ENCODE measurements at regions not wholly inside any gene's neighbourhood (a gene's known extent, or its start where the extent isn't known, plus 50 kb on each side); places are given as distances from the start of the nearest gene placed in this dataset.

DNA sequence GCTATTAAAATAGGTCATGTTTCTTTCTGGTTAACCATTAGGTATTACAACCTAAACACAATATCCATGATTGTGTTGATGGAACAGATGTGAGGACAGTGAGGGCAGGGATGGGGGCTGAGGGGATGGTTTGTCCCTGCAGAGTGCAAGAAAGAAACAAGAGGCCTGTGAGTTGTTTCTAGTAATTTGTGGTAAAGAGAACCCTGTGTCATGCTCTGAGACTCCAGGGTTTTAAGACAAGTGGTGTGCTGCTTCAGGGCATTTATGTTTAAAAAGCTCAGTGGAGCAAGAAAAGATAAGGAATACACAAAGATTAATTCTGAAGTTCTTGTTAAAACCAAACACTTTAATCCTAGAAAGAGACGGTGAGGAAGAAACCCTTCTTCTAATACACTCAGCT lies 656.5 kb downstream of the TLE1 start:
- Histone ChIP-seq H3K79me1 (ENCODE audit: low read depth, low read length) (no peaks in the 10 kb centered on the region), H2BK120ac (ENCODE audit: low read depth, low read length) (no peak overlapping the region), H3K23ac (ENCODE audit: low read depth, low read length, poor library complexity) (no peak overlapping the region), H2BK12ac (ENCODE audit: low read length) (no peak overlapping the region), H3K4me2 (ENCODE audit: insufficient read depth, low read length, poor library complexity, severe bottlenecking) (no peak overlapping the region), H3K14ac (ENCODE audit: low read length) (no peak overlapping the region), H2AK5ac (ENCODE audit: low read depth, low read length) (no peak overlapping the region), H3K4me3 (ENCODE audit: low read length in 2 of 2) (no peak overlapping the region), H3K27ac (replicated peaks; ENCODE audit: low read length) (no peak overlapping the region), H4K8ac (ENCODE audit: low read depth, low read length) (no peak overlapping the region), H3K18ac (ENCODE audit: low read length) (no peak overlapping the region), H3K4me1 (ENCODE audit: control insufficient read depth in 2 of 2, insufficient read depth in 1 of 2, low read depth in 1 of 2, low read length in 2 of 2) (no peaks in the 10 kb centered on the region), H2BK5ac (ENCODE audit: low read length) (no peak overlapping the region), H2AFZ (ENCODE audit: low read length) (peak overlapping the region; percentile 45), H3K4ac (ENCODE audit: low read length) (no peak overlapping the region), H3K27me3 (ENCODE audit: control insufficient read depth in 3 of 3, insufficient read depth in 3 of 3, low read depth in 1 of 3, low read length in 3 of 3) (no peaks in the 10 kb centered on the region), H3K9ac (ENCODE audit: low read depth, low read length, poor library complexity) (no peak overlapping the region), H2BK15ac (ENCODE audit: low read length) (no peak overlapping the region), H3K36me3 (replicated peaks in 1 of 2; ENCODE audit: control insufficient read depth in 2 of 2, insufficient read depth in 2 of 2, low read length in 2 of 2) (no peaks in the 10 kb centered on the region), H4K91ac (ENCODE audit: low read depth, low read length, poor library complexity) (no peak overlapping the region), H3K9me3 (replicated peaks in 1 of 2; ENCODE audit: control insufficient read depth in 2 of 2, insufficient read depth in 1 of 2, low read depth in 1 of 2, low read length in 2 of 2) (no peaks in the 10 kb centered on the region)
- WGBS, 2 donors (ENCODE audit: extremely low coverage in 2 of 2, insufficient read length in 2 of 2, insufficient replicate concordance in 1 of 2) = no CpG with 5 or more reads among the region's 1 CpG
- DNase-seq (ENCODE audit: low spot score) = no peak

DNA sequence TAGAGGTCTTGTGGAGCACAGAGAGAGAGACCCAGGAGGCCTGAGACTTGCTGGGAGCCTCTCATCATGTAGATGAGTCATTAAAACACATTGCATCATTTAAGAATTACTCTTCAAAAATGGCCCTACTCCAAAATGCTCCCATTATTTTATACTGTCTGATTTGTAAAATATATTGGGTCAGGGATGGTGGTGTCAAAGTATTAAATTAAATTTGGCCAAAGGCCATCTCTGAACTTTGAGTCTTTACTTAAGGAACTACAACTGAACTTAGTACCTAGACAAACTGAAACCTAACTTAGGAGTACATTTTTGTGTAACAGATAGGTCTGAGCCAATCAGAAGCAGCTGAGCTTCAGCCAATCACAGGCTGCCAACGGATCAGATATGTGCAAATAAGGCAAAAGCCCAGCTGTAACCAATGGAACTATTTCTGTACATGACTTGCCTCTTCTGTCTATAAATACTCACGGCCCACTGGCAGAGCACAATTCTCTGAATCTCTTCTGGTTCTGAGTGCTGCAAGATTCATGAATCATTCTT lies 657.2 kb downstream of the TLE1 start:
- no peaks in the 10 kb centered on the region for H3K9me3 ChIP-seq (replicated peaks in 1 of 2; ENCODE audit: control insufficient read depth in 2 of 2, insufficient read depth in 1 of 2, low read depth in 1 of 2, low read length in 2 of 2)
- no peak overlapping the region for H3K14ac ChIP-seq (ENCODE audit: low read length)
- no peak overlapping the region for H4K91ac ChIP-seq (ENCODE audit: low read depth, low read length, poor library complexity)
- no peaks in the 10 kb centered on the region for H3K27me3 ChIP-seq (ENCODE audit: control insufficient read depth in 3 of 3, insufficient read depth in 3 of 3, low read depth in 1 of 3, low read length in 3 of 3)
- H3K4ac ChIP-seq (ENCODE audit: low read length) = no peak overlapping the region
- H2AK5ac ChIP-seq (ENCODE audit: low read depth, low read length) = no peak overlapping the region
- H3K27ac ChIP-seq (replicated peaks; ENCODE audit: low read length) = no peak overlapping the region
- no peak overlapping the region for H2BK15ac ChIP-seq (ENCODE audit: low read length)
- no peak overlapping the region for H4K8ac ChIP-seq (ENCODE audit: low read depth, low read length)
- H3K18ac ChIP-seq (ENCODE audit: low read length) = no peak overlapping the region
- H2BK5ac ChIP-seq (ENCODE audit: low read length) = no peak overlapping the region
- H3K4me3 ChIP-seq (ENCODE audit: low read length in 2 of 2) = no peak overlapping the region
- no peak overlapping the region for H3K23ac ChIP-seq (ENCODE audit: low read depth, low read length, poor library complexity)
- H3K4me2 ChIP-seq (ENCODE audit: insufficient read depth, low read length, poor library complexity, severe bottlenecking) = no peak overlapping the region
- H2BK12ac ChIP-seq (ENCODE audit: low read length) = no peak overlapping the region
- H3K79me1 ChIP-seq (ENCODE audit: low read depth, low read length) = no peaks in the 10 kb centered on the region
- no peak overlapping the region for H2AFZ ChIP-seq (ENCODE audit: low read length)
- no peak overlapping the region for H3K9ac ChIP-seq (ENCODE audit: low read depth, low read length, poor library complexity)
- H3K4me1 ChIP-seq (ENCODE audit: control insufficient read depth in 2 of 2, insufficient read depth in 1 of 2, low read depth in 1 of 2, low read length in 2 of 2) = no peaks in the 10 kb centered on the region
- no peak overlapping the region for H2BK120ac ChIP-seq (ENCODE audit: low read depth, low read length)
- H3K36me3 ChIP-seq (replicated peaks in 1 of 2; ENCODE audit: control insufficient read depth in 2 of 2, insufficient read depth in 2 of 2, low read length in 2 of 2) = no peaks in the 10 kb centered on the region
- WGBS, 2 donors (ENCODE audit: extremely low coverage in 2 of 2, insufficient read length in 2 of 2, insufficient replicate concordance in 1 of 2) = no CpG with 5 or more reads among the region's 2 CpGs
- no peak for DNase-seq (ENCODE audit: low spot score)

DNA sequence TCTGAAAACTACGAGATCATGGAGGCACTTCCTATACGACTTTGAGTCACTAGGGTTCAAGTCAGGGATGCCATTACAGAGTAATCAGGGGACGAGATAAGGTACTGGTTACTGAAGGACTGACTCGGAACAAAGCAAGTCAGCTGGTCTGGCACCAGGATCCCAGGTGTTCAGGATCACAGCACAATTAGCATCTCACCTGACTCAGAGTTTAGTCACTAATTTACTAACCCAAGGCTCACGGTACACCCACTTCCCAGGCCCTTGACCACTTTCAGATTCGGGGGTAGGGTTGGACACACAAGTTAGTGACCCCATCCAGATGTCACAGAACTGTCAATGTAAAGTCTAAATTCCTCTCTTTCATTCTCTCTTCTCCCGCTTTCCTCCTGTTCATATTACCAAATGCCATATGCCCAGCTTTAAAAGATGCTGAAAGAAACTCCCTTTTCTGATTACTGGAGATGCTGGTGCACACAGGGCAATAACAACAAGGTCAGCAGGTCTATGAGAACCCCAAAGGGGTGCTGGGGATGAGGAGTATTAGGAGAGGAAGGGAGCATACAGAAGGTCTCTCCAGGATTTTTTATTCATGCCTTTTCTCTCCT lies 657.8 kb downstream of the TLE1 start:
- Histone ChIP-seq H2BK5ac (ENCODE audit: low read length) (no peak overlapping the region), H3K9me3 (replicated peaks in 1 of 2; ENCODE audit: control insufficient read depth in 2 of 2, insufficient read depth in 1 of 2, low read depth in 1 of 2, low read length in 2 of 2) (no peaks in the 10 kb centered on the region), H3K9ac (ENCODE audit: low read depth, low read length, poor library complexity) (no peak overlapping the region), H2BK15ac (ENCODE audit: low read length) (no peak overlapping the region), H3K23ac (ENCODE audit: low read depth, low read length, poor library complexity) (no peak overlapping the region), H2AFZ (ENCODE audit: low read length) (no peak overlapping the region), H3K4me3 (ENCODE audit: low read length in 2 of 2) (no peak overlapping the region), H3K4me2 (ENCODE audit: insufficient read depth, low read length, poor library complexity, severe bottlenecking) (no peak overlapping the region), H3K14ac (ENCODE audit: low read length) (no peak overlapping the region), H2BK120ac (ENCODE audit: low read depth, low read length) (no peak overlapping the region), H3K18ac (ENCODE audit: low read length) (no peak overlapping the region), H3K79me1 (ENCODE audit: low read depth, low read length) (no peaks in the 10 kb centered on the region), H3K27me3 (ENCODE audit: control insufficient read depth in 3 of 3, insufficient read depth in 3 of 3, low read depth in 1 of 3, low read length in 3 of 3) (no peaks in the 10 kb centered on the region), H3K36me3 (replicated peaks in 1 of 2; ENCODE audit: control insufficient read depth in 2 of 2, insufficient read depth in 2 of 2, low read length in 2 of 2) (no peaks in the 10 kb centered on the region), H4K91ac (ENCODE audit: low read depth, low read length, poor library complexity) (no peak overlapping the region), H3K27ac (replicated peaks; ENCODE audit: low read length) (no peak overlapping the region), H2BK12ac (ENCODE audit: low read length) (no peak overlapping the region), H4K8ac (ENCODE audit: low read depth, low read length) (no peak overlapping the region), H2AK5ac (ENCODE audit: low read depth, low read length) (no peak overlapping the region), H3K4me1 (ENCODE audit: control insufficient read depth in 2 of 2, insufficient read depth in 1 of 2, low read depth in 1 of 2, low read length in 2 of 2) (no peaks in the 10 kb centered on the region), H3K4ac (ENCODE audit: low read length) (no peak overlapping the region)
- no CpG with 5 or more reads among the region's 7 CpGs for WGBS, 2 donors (ENCODE audit: extremely low coverage in 2 of 2, insufficient read length in 2 of 2, insufficient replicate concordance in 1 of 2)
- DNase-seq (ENCODE audit: low spot score) = no peak

DNA sequence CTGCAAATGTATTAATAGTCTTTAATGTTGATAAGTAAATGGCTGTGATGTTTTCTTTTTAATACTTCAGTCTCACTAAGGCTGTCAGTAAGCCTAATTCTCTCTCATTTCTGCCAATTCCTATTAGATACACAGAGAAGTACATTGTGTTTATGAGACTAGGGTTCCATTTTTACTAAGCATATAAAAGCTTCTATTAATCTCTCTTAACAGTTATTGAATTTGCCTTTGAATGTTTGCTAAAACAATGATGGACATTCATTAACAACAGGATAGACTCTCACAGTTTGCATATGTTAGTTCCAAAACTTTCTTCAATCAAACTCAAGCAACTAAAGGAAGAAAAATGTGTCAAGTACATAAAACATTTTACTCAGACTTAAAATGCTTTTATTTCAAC lies 659.3 kb downstream of the TLE1 start:
- Histone ChIP-seq H3K27me3 (ENCODE audit: control insufficient read depth in 3 of 3, insufficient read depth in 3 of 3, low read depth in 1 of 3, low read length in 3 of 3) (no peaks in the 10 kb centered on the region), H3K4ac (ENCODE audit: low read length) (no peak overlapping the region), H3K36me3 (replicated peaks in 1 of 2; ENCODE audit: control insufficient read depth in 2 of 2, insufficient read depth in 2 of 2, low read length in 2 of 2) (no peaks in the 10 kb centered on the region), H2BK15ac (ENCODE audit: low read length) (no peak overlapping the region), H3K18ac (ENCODE audit: low read length) (no peak overlapping the region), H3K14ac (ENCODE audit: low read length) (no peak overlapping the region), H3K27ac (replicated peaks; ENCODE audit: low read length) (no peak overlapping the region), H3K4me3 (ENCODE audit: low read length in 2 of 2) (no peak overlapping the region), H2BK5ac (ENCODE audit: low read length) (no peak overlapping the region), H4K91ac (ENCODE audit: low read depth, low read length, poor library complexity) (no peak overlapping the region), H2BK120ac (ENCODE audit: low read depth, low read length) (no peak overlapping the region), H2AK5ac (ENCODE audit: low read depth, low read length) (no peak overlapping the region), H4K8ac (ENCODE audit: low read depth, low read length) (no peak overlapping the region), H3K79me1 (ENCODE audit: low read depth, low read length) (no peaks in the 10 kb centered on the region), H3K4me2 (ENCODE audit: insufficient read depth, low read length, poor library complexity, severe bottlenecking) (no peak overlapping the region), H3K4me1 (ENCODE audit: control insufficient read depth in 2 of 2, insufficient read depth in 1 of 2, low read depth in 1 of 2, low read length in 2 of 2) (no peaks in the 10 kb centered on the region), H3K9me3 (replicated peaks in 1 of 2; ENCODE audit: control insufficient read depth in 2 of 2, insufficient read depth in 1 of 2, low read depth in 1 of 2, low read length in 2 of 2) (no peaks in the 10 kb centered on the region), H3K23ac (ENCODE audit: low read depth, low read length, poor library complexity) (no peak overlapping the region), H2AFZ (ENCODE audit: low read length) (no peak overlapping the region), H2BK12ac (ENCODE audit: low read length) (no peak overlapping the region), H3K9ac (ENCODE audit: low read depth, low read length, poor library complexity) (no peak overlapping the region)
- no peak for DNase-seq (ENCODE audit: low spot score)
